ENCODE measurements at regions not wholly inside any gene's neighbourhood (a gene's known extent, or its start where the extent isn't known, plus 50 kb on each side); places are given as distances from the start of the nearest gene placed in this dataset.

GRCh38 chr2:154599189-154599588 is 99.3 kb upstream of the KCNJ3 start:
- Histone ChIP-seq H3K9me2 (replicated peaks; ENCODE audit: insufficient read depth) (no peaks in the 10 kb centered on the region), H3K27me3 (no peaks in the 10 kb centered on the region), H3K9me3 (ENCODE audit: low read depth) (no peaks in the 10 kb centered on the region), H3K79me2 (no peaks in the 10 kb centered on the region), H3K36me3 (replicated peaks; ENCODE audit: insufficient read depth, low read depth) (no peaks in the 10 kb centered on the region), H3K4me3 (no peak overlapping the region), H3K27ac (no peak overlapping the region), H3K4me2 (no peak overlapping the region), H2AFZ (no peak overlapping the region), H4K20me1 (ENCODE audit: insufficient read depth, poor library complexity, severe bottlenecking) (no peaks in the 10 kb centered on the region), H3K4me1 (ENCODE audit: insufficient read depth) (no peaks in the 10 kb centered on the region)
- DNase-seq (ENCODE audit: low spot score) = no peak
- WGBS (ENCODE audit: low lambda C conversion rate, missing lambda C conversion rate) = 92% methylated on average over 3 of the region's 3 CpGs
- TF ChIP-seq CTCF (IDR thresholded peaks at IDR 0.05; ENCODE audit: poor library complexity) (no peak), EZH2phosphoT487 (IDR thresholded peaks at IDR 0.05; ENCODE audit: low read depth, severe bottlenecking, unreplicated experiment) (no peak), EZH2 (IDR thresholded peaks at IDR 0.05; ENCODE audit: borderline replicate concordance) (no peak)

- Histone ChIP-seq H3K4me3 (no peak overlapping the region), H4K20me1 (ENCODE audit: insufficient read depth, poor library complexity, severe bottlenecking) (no peaks in the 10 kb centered on the region), H3K4me1 (ENCODE audit: insufficient read depth) (no peaks in the 10 kb centered on the region), H3K27me3 (no peaks in the 10 kb centered on the region), H3K9me3 (ENCODE audit: low read depth) (no peaks in the 10 kb centered on the region), H3K4me2 (no peak overlapping the region), H3K36me3 (replicated peaks; ENCODE audit: insufficient read depth, low read depth) (no peaks in the 10 kb centered on the region), H2AFZ (no peak overlapping the region), H3K9me2 (replicated peaks; ENCODE audit: insufficient read depth) (no peaks in the 10 kb centered on the region), H3K79me2 (no peaks in the 10 kb centered on the region), H3K27ac (no peak overlapping the region)
- WGBS (ENCODE audit: low lambda C conversion rate, missing lambda C conversion rate) = 94% methylated on average over 4 of the region's 4 CpGs
- no peak for DNase-seq (ENCODE audit: low spot score)
- no peak for TF ChIP-seq CTCF (IDR thresholded peaks at IDR 0.05; ENCODE audit: poor library complexity)
Observed at GRCh38 chr2:154600927-154601494, 97.5 kb upstream of the KCNJ3 start.

- no peak for TF ChIP-seq CTCF (IDR thresholded peaks at IDR 0.05; ENCODE audit: poor library complexity)
- no peak for TF ChIP-seq EZH2 (IDR thresholded peaks at IDR 0.05; ENCODE audit: borderline replicate concordance)
- no peak for TF ChIP-seq EZH2phosphoT487 (IDR thresholded peaks at IDR 0.05; ENCODE audit: low read depth, severe bottlenecking, unreplicated experiment)
- Histone ChIP-seq H3K79me2 (no peaks in the 10 kb centered on the region), H3K9me2 (replicated peaks; ENCODE audit: insufficient read depth) (no peaks in the 10 kb centered on the region), H3K4me3 (no peak overlapping the region), H3K27ac (no peak overlapping the region), H4K20me1 (ENCODE audit: insufficient read depth, poor library complexity, severe bottlenecking) (no peaks in the 10 kb centered on the region), H3K36me3 (replicated peaks; ENCODE audit: insufficient read depth, low read depth) (no peaks in the 10 kb centered on the region), H3K4me1 (ENCODE audit: insufficient read depth) (no peaks in the 10 kb centered on the region), H3K9me3 (ENCODE audit: low read depth) (no peaks in the 10 kb centered on the region), H3K4me2 (no peak overlapping the region), H2AFZ (no peak overlapping the region), H3K27me3 (no peaks in the 10 kb centered on the region)
- DNase-seq (ENCODE audit: low spot score) = no peak
Observed at GRCh38 chr2:154603682-154604081, 94.8 kb upstream of the KCNJ3 start.

- H3K9me2 ChIP-seq (replicated peaks; ENCODE audit: insufficient read depth) = no peaks in the 10 kb centered on the region
- no peak for TF ChIP-seq EZH2 (IDR thresholded peaks at IDR 0.05; ENCODE audit: borderline replicate concordance)
- TF ChIP-seq EZH2phosphoT487 (IDR thresholded peaks at IDR 0.05; ENCODE audit: low read depth, severe bottlenecking, unreplicated experiment) = no peak
- TF ChIP-seq CTCF (IDR thresholded peaks at IDR 0.05; ENCODE audit: poor library complexity) = no peak
- no peak for DNase-seq (ENCODE audit: low spot score)
Observed at GRCh38 chr2:154608438-154608837, 90.1 kb upstream of the KCNJ3 start.

More at GRCh38 chr2:154608438-154608837, 90.1 kb upstream of the KCNJ3 start:
- no peaks in the 10 kb centered on the region for H3K4me1 ChIP-seq (ENCODE audit: insufficient read depth)
- no peak overlapping the region for H2AFZ ChIP-seq
- H3K4me3 ChIP-seq = no peak overlapping the region
- H3K36me3 ChIP-seq (replicated peaks; ENCODE audit: insufficient read depth, low read depth) = no peaks in the 10 kb centered on the region
- H3K79me2 ChIP-seq = no peaks in the 10 kb centered on the region
- no peaks in the 10 kb centered on the region for H4K20me1 ChIP-seq (ENCODE audit: insufficient read depth, poor library complexity, severe bottlenecking)
- H3K27ac ChIP-seq = no peak overlapping the region
- no peaks in the 10 kb centered on the region for H3K27me3 ChIP-seq
- H3K4me2 ChIP-seq = no peak overlapping the region
- no peaks in the 10 kb centered on the region for H3K9me3 ChIP-seq (ENCODE audit: low read depth)

Measured in hepatocyte (in vitro differentiated cells).